ENCODE measurements at regions not wholly inside any gene's neighbourhood (a gene's known extent, or its start where the extent isn't known, plus 50 kb on each side); places are given as distances from the start of the nearest gene placed in this dataset.

DNA sequence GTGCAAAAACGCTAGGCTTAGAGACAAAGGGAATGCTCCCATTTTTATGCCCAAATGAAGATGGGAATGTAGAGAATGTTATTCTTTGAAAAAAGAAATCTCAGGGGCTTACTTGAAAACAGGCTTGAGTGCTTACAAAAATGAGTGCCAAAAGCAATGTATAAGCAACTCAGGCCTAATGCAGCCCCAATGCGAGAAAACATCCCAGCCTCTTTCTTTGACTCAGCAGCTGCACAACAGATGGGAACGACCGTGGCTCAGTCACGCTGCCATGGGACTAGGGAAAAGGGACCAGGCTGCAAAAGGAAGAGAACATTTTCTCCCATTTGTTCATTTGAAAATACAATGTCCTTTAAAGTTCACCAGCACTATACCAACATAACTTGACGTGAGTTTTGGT, 246.4 kb upstream of the LRIG1 start:
- no peak for TF ChIP-seq CTCF (IDR thresholded peaks at IDR 0.05)
- TF ChIP-seq POLR2A (IDR thresholded peaks at IDR 0.05): no peak
